Ectodermal cell (in vitro differentiated cells): ENCODE measurements at regions not wholly inside any gene's neighbourhood (a gene's known extent, or its start where the extent isn't known, plus 50 kb on each side); places are given as distances from the start of the nearest gene placed in this dataset.

Source experiments
- H3K27ac ChIP-seq: 2 replicates; pipeline ENCODE4 v1.7.0; 2013; ENCODE audit warnings: mild to moderate bottlenecking, low read depth, low read length; ENCODE audit not compliant: insufficient read depth, poor library complexity, severe bottlenecking
- H3K27me3 ChIP-seq: 2 replicates; pipeline ENCODE4 v1.7.0; 2013; ENCODE audit warnings: mild to moderate bottlenecking, low read length; ENCODE audit not compliant: insufficient read depth, control insufficient read depth, poor library complexity, severe bottlenecking
- H3K36me3 ChIP-seq: one replicate; pipeline ENCODE4 v1.7.0; 2013; ENCODE audit warnings: low read length; ENCODE audit not compliant: control insufficient read depth, insufficient read depth
- H3K4me1 ChIP-seq: one replicate; pipeline ENCODE4 v1.7.0; 2013; ENCODE audit warnings: low read length; ENCODE audit not compliant: control insufficient read depth, insufficient read depth
- H3K4me3 ChIP-seq: 2 replicates; pipeline ENCODE4 v1.7.0; 2013; ENCODE audit warnings: low read depth, low read length, control low read depth; ENCODE audit not compliant: insufficient read depth
- H3K9me3 ChIP-seq: 2 replicates; pipeline ENCODE4 v1.7.0; 2013; ENCODE audit warnings: mild to moderate bottlenecking, low read length, moderate library complexity; ENCODE audit not compliant: control insufficient read depth
- WGBS, 2 experiments: methylation state at CpG; one replicate each; pipeline ENCODE4 v1.1.7; 2013; ENCODE audit warnings: missing lambda C conversion rate in 2 of 2; 5-methylcytosine and 5-hydroxymethylcytosine counted together

DNA sequence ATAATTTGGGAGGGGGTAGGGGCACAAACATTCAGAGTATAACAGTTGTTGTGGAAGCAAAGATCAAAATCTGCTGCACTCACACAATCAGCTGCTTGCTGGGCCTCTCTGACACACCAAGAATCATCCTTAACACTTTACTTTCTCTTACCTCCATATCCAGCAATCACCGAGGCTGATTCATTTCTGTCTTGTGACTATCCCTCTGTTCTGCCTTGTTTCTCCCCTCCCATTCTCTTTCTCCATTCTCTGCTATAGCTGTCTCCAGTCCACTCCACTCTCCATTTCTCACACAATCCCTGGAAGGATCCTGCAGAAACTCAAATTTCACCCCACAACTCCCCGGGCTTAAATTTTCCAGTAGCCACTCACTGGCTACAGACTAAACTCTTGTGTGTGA, 91.8 kb upstream of the NGF start:
- Histone ChIP-seq H3K4me1 (no peaks in the 10 kb centered on the region), H3K9me3 (no peaks in the 10 kb centered on the region), H3K36me3 (no peaks in the 10 kb centered on the region), H3K27ac (no peak overlapping the region), H3K27me3 (no peaks in the 10 kb centered on the region), H3K4me3 (no peak overlapping the region)
- WGBS, 2 experiments: 88 to 91% methylated on average over 2 of the region's 2 CpGs

DNA sequence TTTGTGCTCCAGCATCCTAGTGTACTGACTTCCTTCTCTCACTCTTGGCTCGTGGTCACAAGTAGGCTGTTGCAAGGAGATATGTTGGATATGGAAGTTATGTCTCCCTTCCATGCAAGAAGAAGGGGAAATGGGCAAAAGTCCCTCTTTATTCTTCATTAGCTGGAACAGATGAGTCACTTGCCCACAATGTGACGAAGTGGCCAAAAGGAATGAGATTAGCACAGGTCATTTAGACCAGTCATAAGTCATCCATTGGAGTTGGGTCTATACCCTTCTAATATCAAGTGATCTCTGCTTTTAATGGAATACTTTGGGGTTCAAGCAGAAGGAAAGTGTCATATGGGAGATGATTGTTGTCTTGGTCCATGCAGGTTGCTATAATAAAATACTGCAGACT, 91.2 kb upstream of the NGF start:
- no peaks in the 10 kb centered on the region for H3K36me3 ChIP-seq
- H3K27ac ChIP-seq: no peak overlapping the region
- H3K9me3 ChIP-seq: no peaks in the 10 kb centered on the region
- H3K4me1 ChIP-seq: no peaks in the 10 kb centered on the region
- no peak overlapping the region for H3K4me3 ChIP-seq
- 86 to 87% methylated on average over 2 of the region's 2 CpGs for WGBS, 2 experiments
- H3K27me3 ChIP-seq: no peaks in the 10 kb centered on the region

DNA sequence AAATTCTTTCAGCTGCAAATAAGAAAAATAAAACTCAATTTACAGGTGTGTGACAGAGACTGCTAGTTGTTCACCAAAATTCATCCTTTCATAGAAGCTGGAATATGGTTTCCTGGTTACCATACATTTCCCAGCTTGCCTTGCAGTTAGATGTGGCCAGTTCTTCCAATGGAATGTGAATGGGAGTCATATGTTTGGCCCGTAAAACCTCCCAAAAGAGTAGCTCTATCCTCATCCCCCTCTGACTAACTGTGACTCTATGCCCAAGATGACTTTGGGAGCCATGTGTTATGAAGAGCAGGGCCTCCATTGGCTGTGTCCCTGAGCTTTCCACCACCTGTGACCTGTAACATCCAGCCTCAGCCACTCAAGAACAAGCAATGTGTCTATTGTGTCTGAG, 90.6 kb upstream of the NGF start:
- Histone ChIP-seq H3K27ac (no peak overlapping the region), H3K9me3 (no peaks in the 10 kb centered on the region), H3K27me3 (no peaks in the 10 kb centered on the region), H3K4me1 (no peaks in the 10 kb centered on the region), H3K36me3 (no peaks in the 10 kb centered on the region), H3K4me3 (no peak overlapping the region)
- 92 to 95% methylated on average over 1 of the region's 1 CpG for WGBS, 2 experiments

DNA sequence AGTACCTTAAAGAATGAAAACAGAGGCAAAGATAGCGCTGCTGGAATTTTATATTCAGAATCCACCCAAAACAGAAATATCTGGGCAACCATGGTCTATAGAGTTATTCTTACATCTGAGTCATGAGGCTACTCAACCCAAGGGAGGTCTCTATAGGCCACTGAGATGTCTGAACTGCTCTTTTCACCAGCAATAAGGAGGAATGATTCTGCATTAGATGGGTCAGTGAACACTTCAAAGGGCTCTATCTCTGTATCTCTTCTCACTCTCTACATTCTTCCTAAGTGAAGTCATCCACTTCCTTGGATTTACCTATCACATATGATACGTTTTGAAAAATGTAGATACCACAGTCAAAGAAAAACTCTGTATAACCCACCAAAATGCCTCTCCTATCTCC, 90.2 kb upstream of the NGF start:
- Histone ChIP-seq H3K27me3 (no peaks in the 10 kb centered on the region), H3K4me3 (no peak overlapping the region), H3K27ac (no peak overlapping the region), H3K36me3 (no peaks in the 10 kb centered on the region), H3K9me3 (no peaks in the 10 kb centered on the region), H3K4me1 (no peaks in the 10 kb centered on the region)
- 90 to 91% methylated on average over 2 of the region's 2 CpGs for WGBS, 2 experiments

DNA sequence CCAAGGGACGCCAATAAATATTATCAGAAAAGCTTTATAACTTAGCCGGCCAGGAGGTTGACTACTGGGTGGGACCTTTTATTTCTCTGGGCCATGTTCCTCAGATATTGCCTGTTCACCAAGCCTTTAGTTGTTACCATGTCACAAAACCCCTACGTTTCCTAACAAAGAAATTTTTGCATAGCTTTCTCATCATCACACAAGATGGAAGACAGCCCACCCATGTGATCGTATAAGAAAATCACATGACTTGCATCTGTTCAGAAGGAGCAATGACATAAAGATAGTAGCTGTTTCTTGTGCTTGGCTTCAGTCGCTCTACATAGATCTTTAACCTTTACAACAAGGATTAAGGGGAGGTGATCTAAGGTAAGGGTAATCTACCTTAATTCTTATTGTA, 88.9 kb upstream of the NGF start:
- Histone ChIP-seq H3K27me3 (no peaks in the 10 kb centered on the region), H3K4me1 (no peaks in the 10 kb centered on the region), H3K27ac (no peak overlapping the region), H3K36me3 (no peaks in the 10 kb centered on the region), H3K9me3 (no peaks in the 10 kb centered on the region), H3K4me3 (no peak overlapping the region)
- WGBS, 2 experiments: 94 to 96% methylated on average over 5 of the region's 5 CpGs

DNA sequence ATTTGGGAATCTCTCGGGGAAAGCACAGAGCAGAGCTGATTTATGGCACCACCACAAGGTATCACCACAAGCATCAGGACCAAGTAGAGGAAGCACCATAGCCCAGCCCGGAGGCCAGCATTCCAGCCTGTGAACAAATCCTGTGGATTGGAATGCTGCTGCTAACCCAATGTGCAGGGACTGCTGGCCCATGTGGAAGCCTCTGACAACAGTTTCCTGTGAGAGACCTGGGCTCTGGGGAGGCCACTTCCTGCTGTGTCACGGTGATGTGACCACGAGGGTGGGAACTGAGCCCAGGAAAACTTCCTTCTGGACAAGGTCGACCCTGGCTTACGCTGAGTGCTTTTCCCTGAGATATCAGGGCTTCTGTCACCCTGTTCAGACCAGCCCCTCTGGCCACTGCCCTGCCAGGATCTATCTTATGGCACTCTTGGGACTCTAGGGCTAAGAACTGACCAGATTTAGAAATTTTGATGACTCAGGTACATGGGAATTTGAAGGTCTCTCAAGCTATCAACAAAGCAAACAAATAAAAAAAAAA, 88.3 kb upstream of the NGF start:
- 90 to 94% methylated on average over 6 of the region's 6 CpGs for WGBS, 2 experiments
- H3K4me3 ChIP-seq: no peak overlapping the region
- H3K4me1 ChIP-seq: no peaks in the 10 kb centered on the region
- H3K27ac ChIP-seq: no peak overlapping the region
- H3K9me3 ChIP-seq: no peaks in the 10 kb centered on the region
- no peaks in the 10 kb centered on the region for H3K27me3 ChIP-seq
- no peaks in the 10 kb centered on the region for H3K36me3 ChIP-seq

DNA sequence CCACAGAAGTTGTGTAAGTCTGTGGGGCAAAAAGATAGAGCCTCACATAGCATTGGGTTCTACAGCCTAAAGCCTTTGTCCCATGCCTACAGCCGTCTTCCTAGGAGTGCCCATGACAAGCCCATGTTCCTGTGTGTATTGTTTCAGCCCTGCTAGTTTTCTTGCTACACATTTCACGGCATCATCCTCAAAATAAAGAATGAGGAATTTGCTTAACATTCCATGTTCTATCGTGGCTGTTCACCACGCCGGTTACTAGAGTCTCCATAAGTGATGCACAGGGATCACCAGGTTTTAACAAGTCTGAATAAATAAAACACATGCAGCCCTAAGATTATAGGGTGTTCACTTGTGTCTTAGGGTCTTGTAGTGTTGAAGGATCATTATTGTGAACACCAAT, 87.4 kb upstream of the NGF start:
- no peak overlapping the region for H3K27ac ChIP-seq
- WGBS, 2 experiments: 95 to 97% methylated on average over 5 of the region's 5 CpGs

DNA sequence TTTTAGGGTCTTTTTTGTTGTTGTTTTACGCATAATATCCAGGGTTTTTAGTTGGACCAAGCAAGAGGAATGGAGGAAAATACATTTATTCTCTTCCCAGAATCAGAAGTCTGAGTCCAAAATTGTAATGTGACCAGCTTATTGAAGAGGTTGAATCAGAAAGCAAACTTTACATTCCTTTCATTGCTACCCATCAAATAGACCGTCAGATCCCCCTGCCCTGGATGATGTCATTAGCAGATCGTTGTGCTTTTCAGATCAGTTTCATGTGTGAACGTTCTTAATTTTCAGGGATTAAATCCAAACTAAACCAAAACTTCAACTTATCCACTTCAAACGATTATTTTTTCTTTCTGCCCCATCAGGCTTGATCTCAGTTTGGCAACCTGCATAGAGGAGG, 85.7 kb upstream of the NGF start:
- 91 to 94% methylated on average over 5 of the region's 5 CpGs for WGBS, 2 experiments

More for the DNA sequence above, 87.4 kb upstream of the NGF start:
- Histone ChIP-seq H3K4me3 (no peak overlapping the region), H3K27me3 (no peaks in the 10 kb centered on the region), H3K4me1 (no peaks in the 10 kb centered on the region), H3K9me3 (no peaks in the 10 kb centered on the region), H3K36me3 (no peaks in the 10 kb centered on the region)

DNA sequence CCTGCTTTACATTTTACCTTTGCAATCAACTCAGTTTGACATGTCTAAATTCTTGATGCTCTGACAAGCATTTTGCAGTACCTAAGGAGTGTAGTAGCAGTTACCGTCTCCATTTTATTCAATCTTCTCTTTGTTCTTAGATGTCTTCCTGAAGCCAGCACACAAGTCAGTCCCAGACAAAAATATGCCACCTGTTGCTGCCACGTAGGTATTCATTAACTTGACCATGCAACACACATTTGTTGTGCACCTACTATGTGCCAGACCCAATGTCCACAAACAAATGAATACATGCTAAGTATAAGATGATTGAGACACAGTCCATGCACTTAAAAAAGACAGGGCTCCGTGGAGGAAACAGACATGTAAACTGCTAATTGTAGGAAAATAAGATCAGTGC, 81.5 kb upstream of the NGF start:
- H3K36me3 ChIP-seq: no peaks in the 10 kb centered on the region
- H3K4me3 ChIP-seq: no peak overlapping the region
- H3K27me3 ChIP-seq: no peaks in the 10 kb centered on the region
- 87 to 96% methylated on average over 2 of the region's 3 CpGs for WGBS, 2 experiments
- no peaks in the 10 kb centered on the region for H3K9me3 ChIP-seq
- no peaks in the 10 kb centered on the region for H3K4me1 ChIP-seq
- H3K27ac ChIP-seq: no peak overlapping the region

More for the DNA sequence above, 85.7 kb upstream of the NGF start:
- no peaks in the 10 kb centered on the region for H3K4me1 ChIP-seq
- H3K27me3 ChIP-seq: no peaks in the 10 kb centered on the region
- no peak overlapping the region for H3K4me3 ChIP-seq
- H3K9me3 ChIP-seq: no peaks in the 10 kb centered on the region
- no peaks in the 10 kb centered on the region for H3K36me3 ChIP-seq
- H3K27ac ChIP-seq: no peak overlapping the region

DNA sequence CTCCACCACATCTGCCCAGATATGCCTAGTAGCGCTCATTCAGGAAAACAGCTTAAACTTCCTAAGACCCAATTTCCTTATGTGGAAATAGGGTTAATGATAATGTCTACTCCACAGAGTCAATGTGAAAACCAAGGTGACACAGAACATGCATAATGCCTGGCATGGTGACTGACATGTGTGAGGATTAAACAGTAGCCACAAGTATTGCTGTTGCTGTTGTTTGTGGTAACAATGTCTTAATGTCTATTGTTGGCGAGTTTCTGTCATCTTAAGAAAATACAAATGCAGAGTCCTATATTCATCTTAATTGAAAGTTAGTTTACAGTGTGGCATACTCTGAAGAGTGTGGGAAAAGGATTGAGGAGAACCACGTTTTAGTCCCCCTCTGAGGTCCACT, 75.6 kb upstream of the NGF start:
- WGBS, 2 experiments: 93 to 97% methylated on average over 2 to 3 of the region's 3 CpGs
- H3K4me1 ChIP-seq: no peaks in the 10 kb centered on the region
- H3K27ac ChIP-seq: no peak overlapping the region
- H3K36me3 ChIP-seq: no peaks in the 10 kb centered on the region
- no peak overlapping the region for H3K4me3 ChIP-seq
- no peaks in the 10 kb centered on the region for H3K27me3 ChIP-seq
- H3K9me3 ChIP-seq: no peaks in the 10 kb centered on the region

DNA sequence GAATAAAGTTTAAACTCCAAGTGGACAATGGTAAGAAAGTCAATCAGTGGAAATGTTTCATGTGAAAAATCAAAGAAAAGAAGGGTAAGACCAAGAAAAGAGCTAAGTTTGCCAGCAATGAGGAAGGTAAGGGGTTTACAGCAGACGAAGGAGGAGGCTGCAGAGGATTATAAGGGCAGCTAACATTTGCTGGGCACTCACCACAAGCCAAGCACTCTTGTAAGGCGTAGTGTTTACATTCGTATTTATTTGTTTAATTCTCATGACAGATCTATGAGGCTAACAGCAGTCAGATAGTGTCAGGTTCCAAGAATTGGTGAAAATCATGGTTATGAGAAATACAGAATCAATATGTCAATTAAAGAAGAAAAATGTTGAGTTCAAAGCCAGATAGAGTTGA, 75.2 kb upstream of the NGF start:
- H3K9me3 ChIP-seq: no peaks in the 10 kb centered on the region
- H3K4me3 ChIP-seq: no peak overlapping the region
- H3K4me1 ChIP-seq: no peaks in the 10 kb centered on the region
- no peak overlapping the region for H3K27ac ChIP-seq
- no peaks in the 10 kb centered on the region for H3K27me3 ChIP-seq
- H3K36me3 ChIP-seq: no peaks in the 10 kb centered on the region
- WGBS, 2 experiments: 95% methylated on average over 3 of the region's 3 CpGs
